Fibroblast of the aortic adventitia (primary cell): ENCODE measurements at regions not wholly inside any gene's neighbourhood (a gene's known extent, or its start where the extent isn't known, plus 50 kb on each side); places are given as distances from the start of the nearest gene placed in this dataset.

Source experiments
- DNase-seq: peaks from one replicate; pipeline ENCODE4 v3.0.0-alpha.2; 2010; ENCODE audit warnings: low read depth
- H3K4me3 ChIP-seq: 2 replicates; pipeline ENCODE4 v1.5.1; 2011; ENCODE audit warnings: low read depth, mild to moderate bottlenecking, control low read depth, low read length, moderate library complexity
- TF ChIP-seq, protein P1 (sequence below): IDR thresholded peaks from 2 replicates; pipeline ENCODE4 v1.5.1; 2011; ENCODE audit warnings: mild to moderate bottlenecking, low read length, control low read depth, inconsistent platforms; ENCODE audit not compliant: insufficient read depth

- DNase-seq, result no peak
- peak overlapping the region; percentile 57 for H3K4me3 ChIP-seq
- TF ChIP-seq, protein P1, sequence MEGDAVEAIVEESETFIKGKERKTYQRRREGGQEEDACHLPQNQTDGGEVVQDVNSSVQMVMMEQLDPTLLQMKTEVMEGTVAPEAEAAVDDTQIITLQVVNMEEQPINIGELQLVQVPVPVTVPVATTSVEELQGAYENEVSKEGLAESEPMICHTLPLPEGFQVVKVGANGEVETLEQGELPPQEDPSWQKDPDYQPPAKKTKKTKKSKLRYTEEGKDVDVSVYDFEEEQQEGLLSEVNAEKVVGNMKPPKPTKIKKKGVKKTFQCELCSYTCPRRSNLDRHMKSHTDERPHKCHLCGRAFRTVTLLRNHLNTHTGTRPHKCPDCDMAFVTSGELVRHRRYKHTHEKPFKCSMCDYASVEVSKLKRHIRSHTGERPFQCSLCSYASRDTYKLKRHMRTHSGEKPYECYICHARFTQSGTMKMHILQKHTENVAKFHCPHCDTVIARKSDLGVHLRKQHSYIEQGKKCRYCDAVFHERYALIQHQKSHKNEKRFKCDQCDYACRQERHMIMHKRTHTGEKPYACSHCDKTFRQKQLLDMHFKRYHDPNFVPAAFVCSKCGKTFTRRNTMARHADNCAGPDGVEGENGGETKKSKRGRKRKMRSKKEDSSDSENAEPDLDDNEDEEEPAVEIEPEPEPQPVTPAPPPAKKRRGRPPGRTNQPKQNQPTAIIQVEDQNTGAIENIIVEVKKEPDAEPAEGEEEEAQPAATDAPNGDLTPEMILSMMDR, result no peak
Observed at GRCh38 chr16:14002416-14002990, 68.6 kb upstream of the MRTFB start.

- TF ChIP-seq, protein P1, result peak; percentile 26
- DNase-seq, result peak; percentile 47
- H3K4me3 ChIP-seq, result peak overlapping the region; percentile 57
Observed at GRCh38 chr16:14003074-14003570, 68.0 kb upstream of the MRTFB start.

GRCh38 chr16:14004031-14004728, 66.9 kb upstream of the MRTFB start:
- H3K4me3 ChIP-seq, result no peak overlapping the region
- TF ChIP-seq, protein P1, result no peak

DNA sequence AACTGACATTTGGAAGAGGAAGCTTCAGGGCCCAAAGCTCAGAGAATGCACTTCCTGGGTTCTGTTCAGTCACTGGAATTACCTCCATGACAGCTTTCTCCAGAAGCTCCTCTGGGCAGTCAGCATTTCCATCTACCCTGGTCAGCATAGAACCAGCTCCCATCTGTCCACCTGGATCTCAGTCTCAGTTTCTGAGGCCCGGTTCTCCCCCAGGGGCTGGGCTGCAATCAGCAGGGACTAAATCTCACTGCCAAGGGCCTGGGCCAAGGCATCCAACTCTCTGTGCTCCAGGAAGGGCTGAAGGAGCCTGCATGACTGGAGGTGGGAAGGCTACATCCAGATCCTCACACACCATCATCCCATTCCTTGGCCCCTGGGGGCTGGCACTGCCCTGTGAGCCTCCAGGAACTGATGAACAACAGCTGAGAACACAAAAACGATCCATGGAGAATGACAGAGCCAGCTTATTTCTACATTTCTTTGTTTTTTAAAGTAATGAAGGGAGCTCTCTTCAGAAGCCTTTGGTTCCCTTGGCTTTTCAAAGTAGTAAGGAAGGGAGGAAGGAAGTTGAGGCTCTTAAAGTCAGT, 66.3 kb upstream of the MRTFB start:
- no peak for DNase-seq
- H3K4me3 ChIP-seq, result no peak overlapping the region
- TF ChIP-seq, protein P1, result no peak

More at GRCh38 chr16:14004031-14004728, 66.9 kb upstream of the MRTFB start:
- DNase-seq, result no peak

- no peak overlapping the region for H3K4me3 ChIP-seq
- TF ChIP-seq, protein P1, result no peak
- no peak for DNase-seq
Observed at GRCh38 chr16:14005335-14005734, 65.8 kb upstream of the MRTFB start.

- H3K4me3 ChIP-seq, result no peak overlapping the region
- TF ChIP-seq, protein P1, result peak; percentile 7
- peak; percentile 60 for DNase-seq
Observed at GRCh38 chr16:14007450-14007849, 63.7 kb upstream of the MRTFB start.
